ENCODE measurements at regions not wholly inside any gene's neighbourhood (a gene's known extent, or its start where the extent isn't known, plus 50 kb on each side); places are given as distances from the start of the nearest gene placed in this dataset.
"Not testable (repeated sequence)": the region's sequence is repeated elsewhere in the genome, so short reads cannot be mapped to it uniquely, and the experiment has no call there.

GRCh38 chr20:5696011-5696559 is 54.1 kb upstream of the SHLD1 start:
- DNase-seq (ENCODE audit: low spot score): no peak

- no peak for DNase-seq (ENCODE audit: low spot score)
Observed at GRCh38 chr20:5691918-5692618, 58.1 kb upstream of the SHLD1 start.

- no peak for DNase-seq (ENCODE audit: low spot score)
Observed at GRCh38 chr20:5689463-5689862, 60.7 kb upstream of the SHLD1 start.

- no peak for DNase-seq (ENCODE audit: low spot score)
Observed at GRCh38 chr20:5688431-5688972, 61.7 kb upstream of the SHLD1 start.

GRCh38 chr20:5687884-5688283 is 62.3 kb upstream of the SHLD1 start:
- DNase-seq (ENCODE audit: low spot score): no peak

GRCh38 chr20:5686384-5687105 is 63.7 kb upstream of the SHLD1 start:
- no peak for DNase-seq (ENCODE audit: low spot score)

- DNase-seq (ENCODE audit: low spot score): not testable (repeated sequence)
Observed at GRCh38 chr20:5682556-5682955, 67.6 kb upstream of the SHLD1 start.

GRCh38 chr20:5680192-5680591 is 69.4 kb upstream of the GPCPD1 start:
- no peak for DNase-seq (ENCODE audit: low spot score)

- no peak for DNase-seq (ENCODE audit: low spot score)
Observed at GRCh38 chr20:5678777-5679176, 68.0 kb upstream of the GPCPD1 start.

- not testable (repeated sequence) for DNase-seq (ENCODE audit: low spot score)
Observed at GRCh38 chr20:5677944-5678343, 67.1 kb upstream of the GPCPD1 start.

GRCh38 chr20:5677389-5677788 is 66.6 kb upstream of the GPCPD1 start:
- no peak for DNase-seq (ENCODE audit: low spot score)

- no peak for DNase-seq (ENCODE audit: low spot score)
Observed at GRCh38 chr20:5675103-5676091, 64.6 kb upstream of the GPCPD1 start.

GRCh38 chr20:5674176-5674660 is 63.4 kb upstream of the GPCPD1 start:
- DNase-seq (ENCODE audit: low spot score): no peak

GRCh38 chr20:5670874-5671273 is 60.1 kb upstream of the GPCPD1 start:
- DNase-seq (ENCODE audit: low spot score): no peak

- no peak for DNase-seq (ENCODE audit: low spot score)
Observed at GRCh38 chr20:5670036-5670536, 59.3 kb upstream of the GPCPD1 start.

GRCh38 chr20:5668529-5668868 is 57.7 kb upstream of the GPCPD1 start:
- DNase-seq (ENCODE audit: low spot score): no peak

GRCh38 chr20:5667705-5668528 is 57.1 kb upstream of the GPCPD1 start:
- no peak for DNase-seq (ENCODE audit: low spot score)

GRCh38 chr20:5665417-5665816 is 54.6 kb upstream of the GPCPD1 start:
- no peak for DNase-seq (ENCODE audit: low spot score)

GRCh38 chr20:5663396-5663795 is 52.6 kb upstream of the GPCPD1 start:
- DNase-seq (ENCODE audit: low spot score): no peak

GRCh38 chr20:5662769-5663168 is 52.0 kb upstream of the GPCPD1 start:
- peak; percentile 27 for DNase-seq (ENCODE audit: low spot score)

GRCh38 chr20:5660756-5661155 is 50.0 kb upstream of the GPCPD1 start:
- not testable (repeated sequence) for DNase-seq (ENCODE audit: low spot score)

Measured in cerebellar cortex (tissue), 1 donor.